Right cardiac atrium (tissue), 5 donors: ENCODE measurements at regions not wholly inside any gene's neighbourhood (a gene's known extent, or its start where the extent isn't known, plus 50 kb on each side); places are given as distances from the start of the nearest gene placed in this dataset.

Source experiments
- ATAC-seq, 2 donors: fragments of 200-7000 bp; cut with Tn5 transposase; one replicate each; pipeline versions ENCODE4 v1.8.0 to v1.9.1; 2020; ENCODE audit warnings: moderate library complexity in 2 of 2, mild to moderate bottlenecking in 1 of 2
- DNase-seq, 3 donors: peaks; one replicate each; pipeline ENCODE4 v3.0.0-alpha.2; 2020
- H3K27ac ChIP-seq: one replicate; pipeline ENCODE4 v1.5.1; 2013; ENCODE audit warnings: mild to moderate bottlenecking, low read length, control low read depth, moderate library complexity
- H3K27me3 ChIP-seq: one replicate; pipeline ENCODE4 v1.6.1; 2013; ENCODE audit not compliant: control insufficient read depth, insufficient read depth
- H3K4me1 ChIP-seq: one replicate; pipeline ENCODE4 v1.6.1; 2013; ENCODE audit warnings: low read length; ENCODE audit not compliant: control insufficient read depth, insufficient read depth
- H3K4me3 ChIP-seq: one replicate; pipeline ENCODE4 v1.5.1; 2013; ENCODE audit warnings: low read length, control low read depth
- H3K9me3 ChIP-seq: one replicate; pipeline ENCODE4 v1.6.1; 2013; ENCODE audit warnings: low read length; ENCODE audit not compliant: control insufficient read depth
- WGBS: extraction: QIAGEN DNeasy Blood & Tissue Kit; methylation state at CpG from one replicate; pipeline ENCODE4 v1.1.7; 2013; 5-methylcytosine and 5-hydroxymethylcytosine counted together
- intact Hi-C, 4 donors: fragments of 100-400 bp; cut with DNase I; formaldehyde crosslinking; loops; one replicate each; pipeline versions ENCODE4 v1.11.0 to v1.14.0; 2022 to 2023
- donor health status: healthy with polysubstance abuse.
- donor health status: DM: no; HTN: yes; CAD: no.
- donor health status: DM: no; HTN: no; CAD: no.
- donor health status: DM: no; HTN: yes; CAD: no; lungs with severe emphysema.
- donor health status: DM: yes; HTN: yes; CAD: no.

- intact Hi-C loops = no loop called here
- ATAC-seq (no peak), DNase-seq (peak in 2 of 3 donors; percentile 21 to 47)
- Histone ChIP-seq H3K27ac (no peak overlapping the region), H3K4me3 (no peak overlapping the region), H3K9me3 (no peaks in the 10 kb centered on the region), H3K27me3 (no peaks in the 10 kb centered on the region), H3K4me1 (no peaks in the 10 kb centered on the region)
- 83% methylated on average over 7 of the region's 7 CpGs for WGBS
These were observed 351.6 kb upstream of the NCAM2 start for GRCh38 chr21:20646431-20647165.

GRCh38 chr21:20647607-20648006 lies 350.6 kb upstream of the NCAM2 start:
- H3K4me3 ChIP-seq = no peak overlapping the region
- H3K27ac ChIP-seq = no peak overlapping the region
- H3K27me3 ChIP-seq = no peaks in the 10 kb centered on the region
- no peaks in the 10 kb centered on the region for H3K4me1 ChIP-seq
- ATAC-seq = no peak
- 47% methylated on average over 1 of the region's 1 CpG for WGBS
- DNase-seq = no peak
- no peaks in the 10 kb centered on the region for H3K9me3 ChIP-seq
- intact Hi-C loops = no loop called here

- no peaks in the 10 kb centered on the region for H3K9me3 ChIP-seq
- 82% methylated on average over 5 of the region's 5 CpGs for WGBS
- ATAC-seq = no peak
- no peak overlapping the region for H3K4me3 ChIP-seq
- H3K27me3 ChIP-seq = no peaks in the 10 kb centered on the region
- H3K27ac ChIP-seq = no peak overlapping the region
- intact Hi-C loops = no loop called here
- no peaks in the 10 kb centered on the region for H3K4me1 ChIP-seq
- DNase-seq = no peak
These were observed 349.0 kb upstream of the NCAM2 start for GRCh38 chr21:20649231-20649630.

GRCh38 chr21:20652846-20653245 lies 345.4 kb upstream of the NCAM2 start:
- no peaks in the 10 kb centered on the region for H3K27me3 ChIP-seq
- no peak overlapping the region for H3K4me3 ChIP-seq
- H3K27ac ChIP-seq = no peak overlapping the region
- no peaks in the 10 kb centered on the region for H3K4me1 ChIP-seq
- WGBS = 82% methylated on average over 4 of the region's 4 CpGs
- ATAC-seq (no peak), DNase-seq (no peak)
- no peaks in the 10 kb centered on the region for H3K9me3 ChIP-seq
- intact Hi-C loops = no loop called here

GRCh38 chr21:20661246-20661645 lies 337.0 kb upstream of the NCAM2 start:
- Histone ChIP-seq H3K27me3 (no peaks in the 10 kb centered on the region), H3K9me3 (no peaks in the 10 kb centered on the region), H3K4me3 (no peak overlapping the region), H3K4me1 (no peaks in the 10 kb centered on the region), H3K27ac (no peak overlapping the region)
- ATAC-seq (no peak), DNase-seq (no peak)
- intact Hi-C loops = no loop called here
- 61% methylated on average over 4 of the region's 4 CpGs for WGBS

- intact Hi-C loops = no loop called here
- no peak for DNase-seq
- Histone ChIP-seq H3K4me1 (no peaks in the 10 kb centered on the region), H3K27ac (no peak overlapping the region), H3K4me3 (no peak overlapping the region), H3K9me3 (no peaks in the 10 kb centered on the region), H3K27me3 (no peaks in the 10 kb centered on the region)
- ATAC-seq = no peak
These were observed 336.3 kb upstream of the NCAM2 start for GRCh38 chr21:20661745-20662422.

GRCh38 chr21:20662514-20662913 lies 335.7 kb upstream of the NCAM2 start:
- DNase-seq (no peak), ATAC-seq (no peak)
- H3K27ac ChIP-seq = no peak overlapping the region
- H3K4me1 ChIP-seq = no peaks in the 10 kb centered on the region
- no peaks in the 10 kb centered on the region for H3K9me3 ChIP-seq
- intact Hi-C loops = no loop called here
- 40% methylated on average over 2 of the region's 2 CpGs for WGBS
- no peak overlapping the region for H3K4me3 ChIP-seq
- H3K27me3 ChIP-seq = no peaks in the 10 kb centered on the region

GRCh38 chr21:20667931-20668330 lies 330.3 kb upstream of the NCAM2 start:
- intact Hi-C loops = no loop called here
- H3K4me1 ChIP-seq = no peaks in the 10 kb centered on the region
- WGBS = 64% methylated on average over 2 of the region's 2 CpGs
- no peaks in the 10 kb centered on the region for H3K27me3 ChIP-seq
- no peaks in the 10 kb centered on the region for H3K9me3 ChIP-seq
- no peak overlapping the region for H3K4me3 ChIP-seq
- ATAC-seq = no peak
- DNase-seq = no peak
- H3K27ac ChIP-seq = no peak overlapping the region

- ATAC-seq = no peak
- Histone ChIP-seq H3K27me3 (no peaks in the 10 kb centered on the region), H3K9me3 (no peaks in the 10 kb centered on the region), H3K27ac (no peak overlapping the region), H3K4me3 (no peak overlapping the region), H3K4me1 (no peaks in the 10 kb centered on the region)
- WGBS = 82% methylated on average over 1 of the region's 1 CpG
- intact Hi-C loops = no loop called here
- no peak for DNase-seq
These were observed 312.7 kb upstream of the NCAM2 start for GRCh38 chr21:20685475-20685874.

GRCh38 chr21:20698585-20698984 lies 299.6 kb upstream of the NCAM2 start:
- Histone ChIP-seq H3K9me3 (no peaks in the 10 kb centered on the region), H3K4me1 (no peaks in the 10 kb centered on the region), H3K27me3 (no peaks in the 10 kb centered on the region), H3K27ac (no peak overlapping the region), H3K4me3 (no peak overlapping the region)
- ATAC-seq (no peak), DNase-seq (no peak)
- intact Hi-C loops = no loop called here
- 63% methylated on average over 1 of the region's 1 CpG for WGBS

- H3K27me3 ChIP-seq = no peaks in the 10 kb centered on the region
- H3K4me1 ChIP-seq = no peaks in the 10 kb centered on the region
- no peak for DNase-seq
- WGBS = 85% methylated on average over 6 of the region's 6 CpGs
- ATAC-seq = no peak
- H3K4me3 ChIP-seq = no peak overlapping the region
- no peak overlapping the region for H3K27ac ChIP-seq
- no peaks in the 10 kb centered on the region for H3K9me3 ChIP-seq
- intact Hi-C loops = no loop called here
These were observed 297.0 kb upstream of the NCAM2 start for GRCh38 chr21:20701235-20701634.
